GM18502 (cell line): ENCODE measurements at regions not wholly inside any gene's neighbourhood (a gene's known extent, or its start where the extent isn't known, plus 50 kb on each side); places are given as distances from the start of the nearest gene placed in this dataset.

Experiments used
- ATAC-seq: cut with Tn5 transposase; IDR thresholded peaks from one replicate; pipeline ENCODE4 v1.9.1; 2021; ENCODE audit warnings: mild to moderate bottlenecking; ENCODE audit not compliant: unreplicated experiment, poor library complexity

- ATAC-seq: no peak
These were observed 139.9 kb upstream of the PRLR start for GRCh38 chr5:35369965-35370790.

GRCh38 chr5:35367526-35367925, 137.2 kb upstream of the PRLR start:
- ATAC-seq: no peak

GRCh38 chr5:35365758-35366157, 135.5 kb upstream of the PRLR start:
- no peak for ATAC-seq

GRCh38 chr5:35364350-35364749, 134.1 kb upstream of the PRLR start:
- no peak for ATAC-seq

GRCh38 chr5:35363387-35363965, 133.2 kb upstream of the PRLR start:
- no peak for ATAC-seq

- no peak for ATAC-seq
These were observed 132.5 kb upstream of the PRLR start for GRCh38 chr5:35362772-35363171.

- ATAC-seq: no peak
These were observed 130.4 kb upstream of the PRLR start for GRCh38 chr5:35360671-35361070.

- no peak for ATAC-seq
These were observed 129.6 kb upstream of the PRLR start for GRCh38 chr5:35359859-35360258.

GRCh38 chr5:35357973-35358372, 127.7 kb upstream of the PRLR start:
- ATAC-seq: no peak

- no peak for ATAC-seq
These were observed 126.4 kb upstream of the PRLR start for GRCh38 chr5:35356725-35357124.

GRCh38 chr5:35354751-35355150, 124.5 kb upstream of the PRLR start:
- no peak for ATAC-seq

GRCh38 chr5:35345222-35345621, 114.9 kb upstream of the PRLR start:
- no peak for ATAC-seq

- no peak for ATAC-seq
These were observed 112.4 kb upstream of the PRLR start for GRCh38 chr5:35342664-35343063.

- ATAC-seq: no peak
These were observed 110.9 kb upstream of the PRLR start for GRCh38 chr5:35341189-35341588.

GRCh38 chr5:35339616-35340100, 109.4 kb upstream of the PRLR start:
- ATAC-seq: no peak

- no peak for ATAC-seq
These were observed 108.7 kb upstream of the PRLR start for GRCh38 chr5:35339006-35339405.

- no peak for ATAC-seq
These were observed 107.8 kb upstream of the PRLR start for GRCh38 chr5:35338157-35338453.

GRCh38 chr5:35337340-35338156, 107.3 kb upstream of the PRLR start:
- no peak for ATAC-seq

GRCh38 chr5:35336230-35336629, 105.9 kb upstream of the PRLR start:
- ATAC-seq: no peak

GRCh38 chr5:35335752-35336151, 105.5 kb upstream of the PRLR start:
- ATAC-seq: no peak

GRCh38 chr5:35333366-35333765, 103.1 kb upstream of the PRLR start:
- ATAC-seq: no peak
